Aorta (tissue), 5 donors: ENCODE measurements at regions not wholly inside any gene's neighbourhood (a gene's known extent, or its start where the extent isn't known, plus 50 kb on each side); places are given as distances from the start of the nearest gene placed in this dataset.

Experiments used
- ATAC-seq: fragments of 200-7000 bp; cut with Tn5 transposase; one replicate; pipeline ENCODE4 v1.9.1; 2022; ENCODE audit warnings: moderate library complexity; ENCODE audit not compliant: low FRiP score
- DNase-seq, 2 donors: peaks; one replicate each; pipeline ENCODE4 v3.0.0-alpha.2; 2020
- H3K27ac ChIP-seq, 2 donors: one replicate each; pipeline ENCODE4 v1.5.1; 2013; ENCODE audit warnings: low read length in 2 of 2, mild to moderate bottlenecking in 2 of 2, moderate library complexity in 2 of 2, control low read depth in 1 of 2, inconsistent platforms in 1 of 2, low read depth in 1 of 2
- H3K27me3 ChIP-seq, 2 donors: one replicate each; pipeline ENCODE4 v1.6.1; 2013; ENCODE audit warnings: control low read depth in 1 of 2, low read length in 1 of 2, mild to moderate bottlenecking in 1 of 2, moderate library complexity in 1 of 2; ENCODE audit not compliant: insufficient read depth in 2 of 2, control insufficient read depth in 1 of 2
- H3K36me3 ChIP-seq, 2 donors: one replicate each; pipeline ENCODE4 v1.6.1; 2013; ENCODE audit warnings: control low read depth in 1 of 2, low read length in 1 of 2, mild to moderate bottlenecking in 1 of 2; ENCODE audit not compliant: insufficient read depth in 2 of 2, control insufficient read depth in 1 of 2
- H3K4me1 ChIP-seq, 2 donors: one replicate each; pipeline ENCODE4 v1.6.1; 2013; ENCODE audit warnings: low read length in 2 of 2, control low read depth in 1 of 2, mild to moderate bottlenecking in 1 of 2, moderate library complexity in 1 of 2; ENCODE audit not compliant: insufficient read depth in 2 of 2, control insufficient read depth in 1 of 2
- H3K4me3 ChIP-seq, 2 donors: one replicate each; pipeline ENCODE4 v1.5.1; 2013; ENCODE audit warnings: low read length in 2 of 2, control low read depth in 1 of 2, mild to moderate bottlenecking in 1 of 2
- H3K9me3 ChIP-seq: one replicate; pipeline ENCODE4 v1.6.1; 2013; ENCODE audit warnings: mild to moderate bottlenecking, low read length; ENCODE audit not compliant: control insufficient read depth
- WGBS, 2 donors: extraction: QIAGEN DNeasy Blood & Tissue Kit; methylation state at CpG; one replicate each; pipeline ENCODE4 v1.1.7; 2013; 5-methylcytosine and 5-hydroxymethylcytosine counted together
- intact Hi-C, 2 donors: fragments of 100-400 bp; cut with DNase I; formaldehyde crosslinking; loops; one replicate each; pipeline versions ENCODE4 v1.14.2 to v1.15.0; 2022
- donor health status: healthy with polysubstance abuse.
- donor health status: Bipolar disorder and iron deficiency.
- donor health status: DM: no; HTN: no; CAD: no.
- donor health status: DM: no; HTN: no; CAD: no.
- donor health status: DM: yes; HTN: yes; CAD: no.

GRCh38 chr3:94285872-94286271 lies 223.0 kb downstream of the NSUN3 start:
- Histone ChIP-seq H3K27ac (no peak overlapping the region), H3K4me1 (no peaks in the 10 kb centered on the region), H3K27me3 (no peaks in the 10 kb centered on the region), H3K4me3 (no peak overlapping the region), H3K9me3 (no peaks in the 10 kb centered on the region), H3K36me3 (no peaks in the 10 kb centered on the region)
- ATAC-seq: no peak
- intact Hi-C loops: no loop called here
- no peak for DNase-seq

GRCh38 chr3:94291686-94292085 lies 228.8 kb downstream of the NSUN3 start:
- Histone ChIP-seq H3K27me3 (no peaks in the 10 kb centered on the region), H3K4me1 (no peaks in the 10 kb centered on the region), H3K4me3 (no peak overlapping the region), H3K36me3 (no peaks in the 10 kb centered on the region), H3K9me3 (no peaks in the 10 kb centered on the region), H3K27ac (no peak overlapping the region)
- WGBS, 2 donors: 49 to 66% methylated on average over 2 of the region's 2 CpGs
- intact Hi-C loops: no loop called here
- ATAC-seq (no peak), DNase-seq (no peak)

- Histone ChIP-seq H3K4me1 (no peaks in the 10 kb centered on the region), H3K4me3 (no peak overlapping the region), H3K27ac (no peak overlapping the region), H3K27me3 (no peaks in the 10 kb centered on the region), H3K9me3 (no peaks in the 10 kb centered on the region), H3K36me3 (no peaks in the 10 kb centered on the region)
- intact Hi-C loops: no loop called here
- ATAC-seq: no peak
- no peak for DNase-seq
Measured at GRCh38 chr3:94292151-94292550, 229.3 kb downstream of the NSUN3 start.

GRCh38 chr3:94293793-94294195 lies 230.9 kb downstream of the NSUN3 start:
- intact Hi-C loops: no loop called here
- no peaks in the 10 kb centered on the region for H3K27me3 ChIP-seq
- DNase-seq: no peak
- no peak for ATAC-seq
- no peak overlapping the region for H3K27ac ChIP-seq
- H3K4me3 ChIP-seq: no peak overlapping the region
- H3K9me3 ChIP-seq: no peaks in the 10 kb centered on the region
- no peaks in the 10 kb centered on the region for H3K36me3 ChIP-seq
- no peaks in the 10 kb centered on the region for H3K4me1 ChIP-seq

GRCh38 chr3:94294806-94295205 lies 231.9 kb downstream of the NSUN3 start:
- H3K27ac ChIP-seq: no peak overlapping the region
- H3K9me3 ChIP-seq: no peaks in the 10 kb centered on the region
- intact Hi-C loops: no loop called here
- H3K4me1 ChIP-seq: no peaks in the 10 kb centered on the region
- no peaks in the 10 kb centered on the region for H3K27me3 ChIP-seq
- WGBS, 2 donors: 91 to 94% methylated on average over 1 of the region's 1 CpG
- DNase-seq: no peak
- no peak overlapping the region for H3K4me3 ChIP-seq
- no peaks in the 10 kb centered on the region for H3K36me3 ChIP-seq
- no peak for ATAC-seq

- no peaks in the 10 kb centered on the region for H3K36me3 ChIP-seq
- ATAC-seq (no peak), DNase-seq (no peak)
Measured at GRCh38 chr3:94299716-94300115, 236.9 kb downstream of the NSUN3 start.

GRCh38 chr3:94301366-94301765 lies 238.5 kb downstream of the NSUN3 start:
- 37 to 38% methylated on average over 1 of the region's 1 CpG for WGBS, 2 donors
- DNase-seq (no peak), ATAC-seq (no peak)
- Histone ChIP-seq H3K27me3 (no peaks in the 10 kb centered on the region), H3K36me3 (no peaks in the 10 kb centered on the region), H3K27ac (no peak overlapping the region), H3K4me1 (peaks cover 0 to 8% of the 10 kb centered on the region in 2 donors), H3K4me3 (no peak overlapping the region), H3K9me3 (no peaks in the 10 kb centered on the region)
- intact Hi-C loops: no loop called here

More at GRCh38 chr3:94299716-94300115, 236.9 kb downstream of the NSUN3 start:
- Histone ChIP-seq H3K9me3 (no peaks in the 10 kb centered on the region), H3K4me1 (peaks cover 0 to 1% of the 10 kb centered on the region in 2 donors), H3K4me3 (no peak overlapping the region), H3K27ac (no peak overlapping the region), H3K27me3 (no peaks in the 10 kb centered on the region)
- intact Hi-C loops: no loop called here

- peaks cover 0 to 8% of the 10 kb centered on the region in 2 donors for H3K4me1 ChIP-seq
- 85 to 89% methylated on average over 4 of the region's 4 CpGs for WGBS, 2 donors
- H3K27me3 ChIP-seq: no peaks in the 10 kb centered on the region
- no peak overlapping the region for H3K27ac ChIP-seq
- DNase-seq: no peak
- no peaks in the 10 kb centered on the region for H3K9me3 ChIP-seq
- intact Hi-C loops: no loop called here
- ATAC-seq: no peak
- H3K36me3 ChIP-seq: no peaks in the 10 kb centered on the region
- no peak overlapping the region for H3K4me3 ChIP-seq
Measured at GRCh38 chr3:94303266-94303665, 240.4 kb downstream of the NSUN3 start.

GRCh38 chr3:94303897-94304296 lies 241.0 kb downstream of the NSUN3 start:
- Histone ChIP-seq H3K4me3 (no peak overlapping the region), H3K4me1 (peaks cover 0 to 8% of the 10 kb centered on the region in 2 donors), H3K9me3 (no peaks in the 10 kb centered on the region), H3K27me3 (no peaks in the 10 kb centered on the region), H3K36me3 (no peaks in the 10 kb centered on the region), H3K27ac (no peak overlapping the region)
- peak; percentile 54 to 78 for DNase-seq
- WGBS, 2 donors: 3 to 12% methylated on average over 3 of the region's 3 CpGs
- ATAC-seq: no peak
- intact Hi-C loops: no loop called here
